ENCODE measurements at regions not wholly inside any gene's neighbourhood (a gene's known extent, or its start where the extent isn't known, plus 50 kb on each side); places are given as distances from the start of the nearest gene placed in this dataset.

GRCh38 chr10:111200505-111201186, 123.8 kb downstream of the ADRA2A start:
- in situ Hi-C loops (cut with HindIII; ENCODE audit: low sequenced_read_pairs): no loop called here

- in situ Hi-C loops (cut with HindIII; ENCODE audit: low sequenced_read_pairs): no loop called here
Observed at GRCh38 chr10:111203615-111204014, 126.8 kb downstream of the ADRA2A start.

GRCh38 chr10:111204838-111205237, 128.0 kb downstream of the ADRA2A start:
- in situ Hi-C loops (cut with HindIII; ENCODE audit: low sequenced_read_pairs): no loop called here

GRCh38 chr10:111206521-111206920, 129.7 kb downstream of the ADRA2A start:
- in situ Hi-C loops (cut with HindIII; ENCODE audit: low sequenced_read_pairs): no loop called here

- in situ Hi-C loops (cut with HindIII; ENCODE audit: low sequenced_read_pairs): no loop called here
Observed at GRCh38 chr10:111207500-111207899, 130.7 kb downstream of the ADRA2A start.

GRCh38 chr10:111208951-111209350, 132.1 kb downstream of the ADRA2A start:
- in situ Hi-C loops (cut with HindIII; ENCODE audit: low sequenced_read_pairs): no loop called here

DNA sequence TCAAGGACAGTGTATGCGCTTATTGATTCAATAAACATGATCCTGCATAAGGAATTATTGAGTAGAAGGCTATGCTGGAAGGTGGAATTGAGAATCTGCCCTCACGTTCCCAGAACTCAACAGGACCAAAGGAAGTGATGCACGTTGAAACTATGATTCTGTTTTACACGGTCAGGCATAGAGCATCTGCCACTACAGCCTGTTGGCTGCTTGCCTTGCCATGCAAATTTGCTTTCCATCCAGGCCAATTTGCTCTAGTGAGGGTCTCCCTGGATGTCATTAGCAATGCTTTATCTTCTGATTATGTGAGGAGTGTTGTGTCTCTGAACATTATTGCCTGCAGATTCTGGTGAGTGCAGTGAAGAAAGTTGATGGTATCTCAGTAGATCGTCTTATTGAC, 132.9 kb downstream of the ADRA2A start:
- in situ Hi-C loops (cut with HindIII; ENCODE audit: low sequenced_read_pairs): no loop called here

GRCh38 chr10:111211241-111211640, 134.4 kb downstream of the ADRA2A start:
- in situ Hi-C loops (cut with HindIII; ENCODE audit: low sequenced_read_pairs): no loop called here

DNA sequence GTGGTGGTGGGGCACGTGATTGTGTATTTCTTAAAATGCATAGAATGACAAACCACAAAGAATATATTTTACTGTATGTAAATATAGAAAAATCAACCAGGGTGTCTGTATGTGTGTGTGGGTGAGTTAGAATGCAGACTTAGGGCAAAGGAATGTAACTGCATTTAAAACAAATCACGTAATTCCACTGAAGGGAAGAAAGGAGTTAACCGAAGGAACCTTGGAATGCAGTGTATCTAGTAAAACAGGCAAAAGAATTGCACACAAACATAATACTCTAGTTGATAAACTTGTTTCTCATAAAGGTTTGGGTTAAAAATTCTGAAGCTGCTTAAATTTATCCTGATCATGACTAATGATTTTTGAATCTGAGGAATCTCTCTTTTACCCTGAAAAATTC, 134.9 kb downstream of the ADRA2A start:
- in situ Hi-C loops (cut with HindIII; ENCODE audit: low sequenced_read_pairs): no loop called here

GRCh38 chr10:111221682-111222480, 145.1 kb downstream of the ADRA2A start:
- in situ Hi-C loops (cut with HindIII; ENCODE audit: low sequenced_read_pairs): no loop called here

DNA sequence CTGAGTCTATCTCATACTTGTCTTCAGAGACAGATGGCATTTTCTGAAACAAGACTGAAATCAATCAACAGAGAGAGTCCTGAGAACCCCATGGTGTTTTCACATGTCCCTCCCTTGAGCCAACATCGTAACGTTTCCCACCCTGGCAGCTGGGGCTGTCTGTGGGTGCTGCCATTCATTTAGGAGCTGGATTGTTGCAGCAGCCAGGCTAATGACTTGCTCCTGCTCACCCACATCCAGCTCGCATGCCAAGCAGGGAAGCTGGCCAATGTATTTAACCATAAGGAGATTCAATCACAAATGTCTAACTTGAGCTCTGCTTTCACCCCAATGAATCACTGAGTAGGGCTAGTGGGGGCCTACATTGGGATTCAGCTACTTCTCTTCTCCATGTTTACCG, 146.1 kb downstream of the ADRA2A start:
- in situ Hi-C loops (cut with HindIII; ENCODE audit: low sequenced_read_pairs): no loop called here

DNA sequence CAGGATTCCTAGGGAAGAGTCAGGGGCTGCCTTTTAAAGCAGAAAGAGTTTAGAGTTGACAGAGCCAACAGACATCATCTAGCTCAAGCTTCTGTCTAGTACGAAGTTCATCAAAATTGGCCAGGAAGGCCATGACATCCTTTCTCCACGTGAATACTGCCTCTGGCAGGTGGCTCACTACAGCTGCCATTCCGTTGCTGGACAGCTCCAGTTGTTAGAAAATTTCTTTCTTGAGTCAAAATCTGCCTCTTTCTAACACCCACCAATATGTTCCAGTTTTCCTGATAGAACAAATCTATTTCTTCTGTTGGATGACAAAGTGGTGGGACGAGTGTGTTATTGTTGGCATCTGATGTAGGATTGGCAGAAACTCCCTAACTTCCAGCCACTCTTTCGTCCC, 154.9 kb downstream of the ADRA2A start:
- in situ Hi-C loops (cut with HindIII; ENCODE audit: low sequenced_read_pairs): no loop called here

GRCh38 chr10:111233439-111233838, 156.6 kb downstream of the ADRA2A start:
- in situ Hi-C loops (cut with HindIII; ENCODE audit: low sequenced_read_pairs): no loop called here

DNA sequence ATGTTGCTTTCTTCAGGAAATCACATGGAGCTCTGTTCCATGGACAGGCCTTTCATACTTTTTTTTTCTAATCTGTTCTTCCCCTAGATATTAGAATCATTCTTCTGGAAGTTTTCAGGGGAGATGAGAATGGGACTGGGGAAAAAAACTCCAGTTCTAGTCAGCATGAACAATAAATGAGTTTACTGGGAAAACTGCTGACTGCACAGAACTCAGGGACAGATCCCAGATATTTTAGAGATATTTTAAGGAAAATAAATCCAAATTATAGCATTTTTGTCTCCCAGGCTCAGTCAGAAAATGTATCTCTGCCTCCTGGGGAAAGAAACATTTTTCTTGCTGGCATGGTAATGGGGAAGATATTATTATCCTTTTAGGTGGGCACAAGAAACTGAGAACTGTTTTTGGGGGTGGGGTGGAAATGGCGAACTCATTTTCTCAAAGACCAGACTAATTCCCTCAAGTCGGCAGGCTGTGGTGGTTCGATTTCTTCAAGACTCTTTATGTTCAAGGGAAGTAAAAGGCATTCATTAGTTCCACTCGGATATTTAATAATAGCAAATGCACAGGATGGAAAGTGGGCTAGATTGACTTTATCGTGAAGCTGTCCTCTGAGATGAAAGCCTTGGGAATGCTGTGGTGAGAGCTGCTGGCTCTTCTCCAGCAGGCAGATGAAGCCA, 157.5 kb downstream of the ADRA2A start:
- in situ Hi-C loops (cut with HindIII; ENCODE audit: low sequenced_read_pairs): no loop called here

GRCh38 chr10:111234914-111235302, 158.1 kb downstream of the ADRA2A start:
- in situ Hi-C loops (cut with HindIII; ENCODE audit: low sequenced_read_pairs): no loop called here

DNA sequence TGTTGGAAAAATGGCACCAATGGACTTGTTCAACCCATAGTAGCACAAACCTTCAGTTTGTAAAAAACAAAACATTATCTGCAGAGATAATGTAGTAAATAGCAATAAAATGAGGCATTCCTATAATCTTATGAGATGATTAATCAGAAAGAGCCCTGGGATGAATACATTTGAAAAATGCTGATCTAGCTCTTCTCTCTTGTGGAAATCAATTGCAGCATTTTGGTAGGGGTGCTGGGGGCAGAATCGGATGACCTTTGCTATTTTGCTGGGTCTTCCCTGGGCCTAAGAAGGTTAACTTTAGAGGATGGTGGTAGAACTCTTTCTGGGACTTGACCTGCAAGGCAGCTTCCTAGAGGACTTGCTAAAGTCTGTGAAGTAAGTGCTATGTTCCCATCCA, 163.5 kb downstream of the ADRA2A start:
- in situ Hi-C loops (cut with HindIII; ENCODE audit: low sequenced_read_pairs): no loop called here

- in situ Hi-C loops (cut with HindIII; ENCODE audit: low sequenced_read_pairs): no loop called here
Observed at GRCh38 chr10:111243126-111243525, 166.3 kb downstream of the ADRA2A start.

DNA sequence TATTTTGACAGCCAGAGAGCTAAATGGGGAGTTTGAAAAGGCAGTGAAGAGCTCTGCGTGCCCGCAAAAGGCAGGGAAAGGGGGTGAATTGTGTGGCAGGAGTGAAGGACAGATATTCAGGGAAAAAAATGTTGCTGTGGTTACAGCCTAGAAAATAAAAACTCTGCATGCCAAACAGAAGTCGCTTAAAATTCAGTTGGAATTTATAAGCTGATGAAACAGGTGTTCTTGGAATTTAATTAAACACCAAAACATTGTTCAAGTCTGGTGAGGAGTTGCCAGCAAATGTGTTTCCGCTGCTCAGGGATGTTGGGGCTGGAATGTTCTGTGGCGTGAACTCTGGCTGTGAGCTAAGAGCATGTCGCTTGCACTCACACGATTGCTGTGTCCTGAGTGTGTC, 169.3 kb downstream of the ADRA2A start:
- in situ Hi-C loops (cut with HindIII; ENCODE audit: low sequenced_read_pairs): no loop called here

DNA sequence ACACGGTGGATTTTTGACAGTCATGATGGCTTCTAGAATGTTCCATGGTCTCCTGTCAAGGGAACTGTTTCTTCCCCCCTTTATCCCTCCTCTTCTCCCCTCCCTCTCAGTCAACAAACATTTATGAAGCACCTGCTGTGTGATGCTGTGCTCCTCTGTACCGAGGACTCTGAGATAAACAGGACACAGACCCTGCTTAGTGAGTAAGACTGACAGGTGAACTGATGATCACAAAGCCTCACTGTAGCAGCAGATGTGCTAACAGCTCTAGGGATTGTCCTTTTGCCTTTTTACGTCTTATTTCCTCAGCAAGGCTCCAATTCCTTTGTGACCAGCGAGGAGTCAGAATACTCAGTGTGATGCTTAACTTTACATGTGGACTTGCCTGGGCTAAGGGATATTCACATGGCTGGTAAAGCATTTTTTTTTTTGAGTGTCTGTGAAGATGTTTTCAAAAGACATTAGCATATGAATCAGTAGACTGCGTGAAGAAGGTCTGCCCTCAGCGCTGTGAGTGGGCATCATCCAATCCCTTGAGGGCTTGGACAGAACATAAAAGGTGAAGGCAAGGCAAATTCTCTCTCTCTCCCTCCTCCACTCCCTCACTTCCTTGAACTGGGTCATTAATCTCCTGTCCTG, 170.1 kb downstream of the ADRA2A start:
- in situ Hi-C loops (cut with HindIII; ENCODE audit: low sequenced_read_pairs): no loop called here

DNA sequence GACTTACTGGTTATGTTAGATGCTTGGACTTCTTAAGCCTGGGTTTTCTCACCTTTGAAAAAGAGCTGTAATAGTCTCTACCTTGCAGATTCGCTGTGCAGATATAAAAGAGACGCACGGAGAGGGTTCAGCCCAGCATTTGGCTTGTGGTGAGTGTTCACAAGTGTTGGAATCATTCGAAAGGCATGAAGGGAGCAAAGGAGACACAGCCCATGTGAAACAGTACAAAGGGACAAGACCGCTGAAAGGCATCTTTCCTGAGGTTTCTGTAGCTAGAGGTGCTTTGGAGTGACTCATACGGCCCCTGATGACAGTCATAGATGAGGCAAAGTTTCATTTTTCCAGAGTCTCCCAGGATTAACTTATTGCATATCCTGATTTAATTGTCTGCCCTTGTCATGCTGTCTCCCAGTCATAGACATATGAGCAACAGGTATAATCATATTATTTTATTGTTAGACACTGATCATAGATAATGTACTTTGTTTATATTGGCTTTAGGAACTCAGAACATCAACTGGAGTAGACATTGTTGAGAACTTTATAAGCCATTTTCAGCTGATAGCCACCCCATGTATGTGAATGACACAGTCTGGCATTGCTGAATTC, 171.1 kb downstream of the ADRA2A start:
- in situ Hi-C loops (cut with HindIII; ENCODE audit: low sequenced_read_pairs): no loop called here

DNA sequence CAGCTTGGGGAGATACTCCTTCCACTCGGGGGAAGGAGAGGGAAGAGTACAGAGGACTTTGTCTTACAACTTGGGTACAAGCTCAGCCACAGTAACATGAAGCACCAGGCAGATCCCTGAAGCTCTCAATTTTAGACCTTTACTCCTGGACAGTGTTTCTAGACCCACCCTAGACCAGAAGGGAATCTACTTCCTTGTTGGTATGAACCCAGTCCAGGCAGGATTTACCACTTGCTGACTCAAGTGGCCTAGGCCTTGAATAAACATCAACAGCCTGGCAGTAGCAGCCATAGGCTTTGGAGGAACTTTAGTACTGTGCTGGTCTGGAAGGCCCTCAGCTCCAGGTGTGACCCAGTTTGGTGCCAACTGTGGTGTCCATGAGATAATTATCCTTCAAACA, 173.1 kb downstream of the ADRA2A start:
- in situ Hi-C loops (cut with HindIII; ENCODE audit: low sequenced_read_pairs): no loop called here

Data from DLD1 (cell line).